Pancreas (tissue), 10 donors: ENCODE measurements at regions not wholly inside any gene's neighbourhood (a gene's known extent, or its start where the extent isn't known, plus 50 kb on each side); places are given as distances from the start of the nearest gene placed in this dataset.

Experiments used
- ATAC-seq, 4 donors: fragments of 200-7000 bp; cut with Tn5 transposase; one replicate each; pipeline versions ENCODE4 v1.8.0 to v1.9.1; 2020; ENCODE audit warnings: mild to moderate bottlenecking in 4 of 4, moderate library complexity in 4 of 4
- DNase-seq, 6 donors: peaks; one replicate each; pipeline ENCODE4 v3.0.0-alpha.2; 2020
- FAIRE-seq: peaks from 2 replicates; lab custom pipeline; 2012; peaks lifted over from hg19 to GRCh38; lab: Jason Lieb, UNC
- H3K27ac ChIP-seq, 4 donors: fragments of 200-600 bp; sonication (generic); 1 replicate in 3 of 4; 2 replicates in 1 of 4; pipeline versions ENCODE4 v1.5.0 to v1.8.0; 2020
- H3K27me3 ChIP-seq, 4 donors: fragments of 200-600 bp; one replicate each; pipeline ENCODE4 v1.8.0; 2021
- H3K36me3 ChIP-seq, 3 donors: fragments of 200-600 bp; sonication (generic) in 1 of 3; one replicate each; pipeline versions ENCODE4 v1.5.0 to v1.8.0; 2020 to 2021
- H3K4me1 ChIP-seq, 3 donors: fragments of 200-600 bp; one replicate each; pipeline ENCODE4 v1.8.0; 2021
- H3K4me3 ChIP-seq, 4 donors: fragments of 200-600 bp; sonication (generic) in 2 of 4; one replicate each; pipeline versions ENCODE4 v1.5.0 to v1.8.0; 2020 to 2021
- H3K9me3 ChIP-seq, 4 donors: fragments of 200-600 bp; one replicate each; pipeline ENCODE4 v1.8.0; 2021
- WGBS, 2 donors: extraction: QIAGEN DNeasy Blood & Tissue Kit; methylation state at CpG; one replicate each; pipeline ENCODE4 v1.1.7; 2013; 5-methylcytosine and 5-hydroxymethylcytosine counted together
- intact Hi-C, 3 donors: fragments of 100-400 bp; cut with DNase I; formaldehyde crosslinking; loops; one replicate each; pipeline versions ENCODE4 v1.11.1 to v1.14.2; 2022
- TF ChIP-seq, protein P1 (sequence below), 4 donors: fragments of 200-600 bp; sonication (generic) in 3 of 4; IDR thresholded peaks; one replicate each; pipeline versions ENCODE4 v1.5.0 to v1.8.0; 2021; ENCODE audit warnings: antibody characterized with exemption in 4 of 4
- donor health status: healthy with polysubstance abuse.
- donor health status: DM: no; HTN: no; CAD: no; lungs with moderate emphysema.
- donor health status: DM: no; HTN: no; CAD: no.
- donor health status: control.
- donor health status: control.
- donor health status: Bipolar disorder and iron deficiency.
- donor health status: DM: yes; HTN: yes; CAD: no.
- donor health status: DM: no; HTN: no; CAD: no.
- donor health status: DM: no; HTN: no; CAD: no.
- donor health status: DM: yes; HTN: yes; CAD: no.

DNA sequence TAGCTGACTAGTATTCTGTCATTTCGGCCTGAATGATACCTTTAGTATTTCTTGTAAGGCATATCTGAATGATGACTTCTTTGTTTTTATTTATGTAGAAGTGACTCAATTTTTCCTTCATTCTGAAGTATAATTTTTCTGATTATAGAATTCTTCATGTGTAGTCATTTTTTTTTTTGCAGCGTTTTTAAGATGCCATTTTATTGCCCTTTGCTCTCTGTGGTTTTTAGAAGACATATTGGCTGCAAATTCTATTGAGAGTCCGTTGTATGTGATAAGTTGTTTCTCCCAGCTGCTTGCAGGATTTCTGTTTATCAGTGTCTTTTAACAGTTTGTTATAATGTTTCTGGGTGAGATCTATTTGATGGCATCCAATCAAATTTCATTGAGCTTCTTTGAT lies 1224.8 kb downstream of the JRKL start:
- Histone ChIP-seq H3K27ac (no peak overlapping the region), H3K36me3 (no peaks in the 10 kb centered on the region), H3K4me3 (no peak overlapping the region), H3K27me3 (no peaks in the 10 kb centered on the region), H3K9me3 (no peaks in the 10 kb centered on the region), H3K4me1 (no peaks in the 10 kb centered on the region)
- DNase-seq, result no peak
- intact Hi-C loops, result no loop called here
- ATAC-seq, result no peak
- WGBS, 2 donors, result 49 to 63% methylated on average over 3 of the region's 3 CpGs
- TF ChIP-seq, protein P1, sequence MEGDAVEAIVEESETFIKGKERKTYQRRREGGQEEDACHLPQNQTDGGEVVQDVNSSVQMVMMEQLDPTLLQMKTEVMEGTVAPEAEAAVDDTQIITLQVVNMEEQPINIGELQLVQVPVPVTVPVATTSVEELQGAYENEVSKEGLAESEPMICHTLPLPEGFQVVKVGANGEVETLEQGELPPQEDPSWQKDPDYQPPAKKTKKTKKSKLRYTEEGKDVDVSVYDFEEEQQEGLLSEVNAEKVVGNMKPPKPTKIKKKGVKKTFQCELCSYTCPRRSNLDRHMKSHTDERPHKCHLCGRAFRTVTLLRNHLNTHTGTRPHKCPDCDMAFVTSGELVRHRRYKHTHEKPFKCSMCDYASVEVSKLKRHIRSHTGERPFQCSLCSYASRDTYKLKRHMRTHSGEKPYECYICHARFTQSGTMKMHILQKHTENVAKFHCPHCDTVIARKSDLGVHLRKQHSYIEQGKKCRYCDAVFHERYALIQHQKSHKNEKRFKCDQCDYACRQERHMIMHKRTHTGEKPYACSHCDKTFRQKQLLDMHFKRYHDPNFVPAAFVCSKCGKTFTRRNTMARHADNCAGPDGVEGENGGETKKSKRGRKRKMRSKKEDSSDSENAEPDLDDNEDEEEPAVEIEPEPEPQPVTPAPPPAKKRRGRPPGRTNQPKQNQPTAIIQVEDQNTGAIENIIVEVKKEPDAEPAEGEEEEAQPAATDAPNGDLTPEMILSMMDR (IDR thresholded peaks at IDR 0.05), result no peak
- FAIRE-seq, result no peak

DNA sequence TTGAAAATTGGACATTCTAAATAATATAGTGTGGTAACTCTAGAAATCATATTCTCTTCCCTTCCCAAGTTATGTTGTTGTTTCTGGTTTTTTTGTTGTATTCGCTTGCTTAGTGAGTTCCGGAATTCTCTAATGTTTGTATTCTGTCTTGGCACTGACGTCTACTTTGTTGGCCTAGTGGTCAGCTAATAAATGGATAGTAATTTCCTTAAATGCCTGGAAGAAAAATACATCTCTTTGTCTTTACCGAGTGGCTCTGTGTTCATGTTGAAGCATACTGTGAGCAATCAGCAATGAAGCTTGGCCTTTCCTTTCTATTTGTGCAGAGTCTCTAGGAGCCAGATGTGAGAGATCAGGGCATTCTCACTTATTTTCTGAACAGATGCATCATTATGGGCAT lies 1225.7 kb downstream of the JRKL start:
- WGBS, 2 donors, result 42 to 45% methylated on average over 4 of the region's 4 CpGs
- TF ChIP-seq, protein P1 (IDR thresholded peaks at IDR 0.05), result no peak
- Histone ChIP-seq H3K4me3 (no peak overlapping the region), H3K9me3 (no peaks in the 10 kb centered on the region), H3K4me1 (no peaks in the 10 kb centered on the region), H3K27ac (no peak overlapping the region), H3K27me3 (no peaks in the 10 kb centered on the region), H3K36me3 (no peaks in the 10 kb centered on the region)
- FAIRE-seq, result no peak
- ATAC-seq, result no peak
- intact Hi-C loops, result no loop called here
- DNase-seq, result no peak

DNA sequence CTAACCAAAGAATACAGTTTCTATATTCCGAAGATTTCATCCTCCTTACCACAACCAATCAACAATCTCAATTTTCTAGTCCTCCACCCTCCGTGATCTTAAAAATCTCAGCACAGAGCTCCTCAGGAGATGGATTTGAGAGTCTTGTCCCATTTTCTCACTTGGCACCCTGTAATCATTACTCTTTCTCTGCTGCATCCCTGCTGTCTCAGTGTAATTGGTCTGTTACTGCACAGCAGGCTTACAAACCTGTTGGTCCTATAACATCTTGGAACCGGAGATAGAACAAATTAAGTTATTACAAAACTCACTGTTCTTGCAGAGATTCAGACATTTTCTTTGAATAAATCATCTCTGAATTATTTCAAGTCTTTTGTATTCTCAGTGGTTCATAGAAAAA lies 1227.2 kb downstream of the JRKL start:
- ATAC-seq (no peak), DNase-seq (no peak), FAIRE-seq (no peak)
- no peaks in the 10 kb centered on the region for H3K27me3 ChIP-seq
- H3K27ac ChIP-seq, result no peak overlapping the region
- H3K36me3 ChIP-seq, result no peaks in the 10 kb centered on the region
- intact Hi-C loops, result no loop called here
- TF ChIP-seq, protein P1 (IDR thresholded peaks at IDR 0.05), result no peak
- no peak overlapping the region for H3K4me3 ChIP-seq
- WGBS, 2 donors, result 75 to 86% methylated on average over 3 of the region's 3 CpGs
- no peaks in the 10 kb centered on the region for H3K9me3 ChIP-seq
- no peaks in the 10 kb centered on the region for H3K4me1 ChIP-seq

DNA sequence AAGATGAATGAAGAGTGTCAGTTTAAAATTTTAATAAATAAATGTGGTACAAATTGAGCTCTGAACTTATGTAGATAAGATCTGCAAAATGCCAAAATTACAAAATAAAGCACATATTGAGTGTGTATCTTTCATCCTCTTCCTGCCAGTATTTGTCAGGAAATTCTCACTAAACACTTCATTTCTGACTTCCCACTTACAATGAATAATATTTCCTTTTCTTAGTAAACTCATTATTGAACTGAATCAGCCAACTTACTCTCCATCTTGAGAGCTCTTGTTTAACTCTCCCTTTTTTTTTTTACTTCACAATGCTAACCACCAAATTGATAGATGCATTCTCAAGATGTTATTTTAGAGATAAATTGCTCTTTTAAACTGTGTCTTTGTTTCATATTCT lies 1230.2 kb downstream of the JRKL start:
- intact Hi-C loops, result no loop called here
- FAIRE-seq, result no peak
- no peak overlapping the region for H3K27ac ChIP-seq
- ATAC-seq, result no peak
- H3K36me3 ChIP-seq, result no peaks in the 10 kb centered on the region
- no peak for DNase-seq
- no peaks in the 10 kb centered on the region for H3K27me3 ChIP-seq
- H3K4me1 ChIP-seq, result no peaks in the 10 kb centered on the region
- no peaks in the 10 kb centered on the region for H3K9me3 ChIP-seq
- no peak overlapping the region for H3K4me3 ChIP-seq
- TF ChIP-seq, protein P1 (IDR thresholded peaks at IDR 0.05), result no peak

DNA sequence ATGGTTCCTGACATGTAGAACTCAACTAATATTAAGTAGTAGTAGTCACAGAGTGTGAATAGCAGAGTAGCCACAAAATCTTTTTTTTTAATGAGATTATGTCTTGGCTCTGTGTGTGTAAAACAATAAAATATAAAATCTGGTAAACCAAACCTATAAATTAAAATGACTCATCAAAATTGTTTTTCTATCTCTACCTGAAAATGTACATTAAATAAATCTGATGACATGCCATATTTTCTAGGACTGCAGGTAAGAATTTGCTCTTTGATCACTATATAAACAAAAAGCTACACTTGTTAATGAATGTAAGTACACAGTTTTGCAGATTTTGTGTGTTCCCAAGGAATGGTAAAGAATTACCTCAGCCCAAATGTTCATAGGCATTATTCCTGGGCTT lies 1231.5 kb downstream of the JRKL start:
- ATAC-seq, result no peak
- TF ChIP-seq, protein P1 (IDR thresholded peaks at IDR 0.05), result no peak

More for the DNA sequence above, 1231.5 kb downstream of the JRKL start:
- no peaks in the 10 kb centered on the region for H3K4me1 ChIP-seq
- H3K36me3 ChIP-seq, result no peaks in the 10 kb centered on the region
- FAIRE-seq (no peak), DNase-seq (no peak)
- H3K27ac ChIP-seq, result no peak overlapping the region
- no peaks in the 10 kb centered on the region for H3K27me3 ChIP-seq
- intact Hi-C loops, result no loop called here
- H3K4me3 ChIP-seq, result no peak overlapping the region
- H3K9me3 ChIP-seq, result no peaks in the 10 kb centered on the region
